Endothelial cell of umbilical vein (primary cell): ENCODE measurements at regions not wholly inside any gene's neighbourhood (a gene's known extent, or its start where the extent isn't known, plus 50 kb on each side); places are given as distances from the start of the nearest gene placed in this dataset.

ENCODE experiments used
- EZH2 ChIP-seq: IDR thresholded peaks from 2 replicates; pipeline ENCODE4 v1.6.1; 2012; ENCODE audit warnings: borderline replicate concordance, low read depth, mild to moderate bottlenecking, moderate library complexity, low read length, inconsistent platforms; ENCODE audit not compliant: severe bottlenecking
- GATA2 ChIP-seq: IDR thresholded peaks from 2 replicates; pipeline ENCODE4 v1.7.0; 2011; ENCODE audit warnings: low read depth, mild to moderate bottlenecking, moderate library complexity, mixed read lengths, low read length; ENCODE audit not compliant: insufficient read length, insufficient read depth
- MYC ChIP-seq: IDR thresholded peaks from one replicate; pipeline ENCODE4 v1.6.1; 2011; ENCODE audit warnings: mild to moderate bottlenecking, low read depth, low read length
- POLR2A ChIP-seq: IDR thresholded peaks from 2 replicates; pipeline ENCODE4 v1.6.1; 2012; ENCODE audit warnings: low read depth, mild to moderate bottlenecking, control low read depth, low read length
- POLR2AphosphoS5 ChIP-seq: IDR thresholded peaks from 2 replicates; pipeline ENCODE4 v1.6.1; 2012; ENCODE audit warnings: low read depth, mild to moderate bottlenecking, control low read depth, low read length, moderate library complexity; ENCODE audit not compliant: insufficient read depth
- TF ChIP-seq, protein P1 (sequence below), 2 donors: IDR thresholded peaks; 1 replicate in 1 of 2; 2 replicates in 1 of 2; pipeline ENCODE4 v1.5.1; 2011; ENCODE audit warnings: low read length in 2 of 2, mild to moderate bottlenecking in 2 of 2, moderate library complexity in 2 of 2, control low read depth in 1 of 2, inconsistent platforms in 1 of 2, low read depth in 1 of 2; ENCODE audit not compliant: insufficient read depth in 1 of 2; ENCODE audit errors: extremely low read depth in 1 of 2

DNA sequence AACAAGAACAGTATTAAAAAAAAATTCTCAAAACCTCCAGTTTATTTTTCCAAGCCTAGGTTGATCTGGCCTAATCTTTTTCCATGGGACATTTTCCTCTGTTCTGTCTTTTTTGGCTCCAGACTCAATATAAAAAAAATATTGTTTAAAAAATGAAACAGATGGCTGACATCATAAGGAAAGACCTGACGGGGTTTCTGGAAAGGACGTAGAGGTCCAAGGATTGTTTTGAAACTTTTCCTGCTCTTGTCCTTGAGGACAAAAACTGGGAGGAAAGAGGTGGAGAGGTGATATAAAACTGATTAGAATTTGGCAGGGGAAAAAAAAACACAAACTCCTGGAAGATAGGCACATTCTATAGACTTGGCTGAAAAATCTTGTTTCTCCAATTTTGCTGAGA lies 211.4 kb upstream of the CDH11 start:
- TF ChIP-seq, protein P1, sequence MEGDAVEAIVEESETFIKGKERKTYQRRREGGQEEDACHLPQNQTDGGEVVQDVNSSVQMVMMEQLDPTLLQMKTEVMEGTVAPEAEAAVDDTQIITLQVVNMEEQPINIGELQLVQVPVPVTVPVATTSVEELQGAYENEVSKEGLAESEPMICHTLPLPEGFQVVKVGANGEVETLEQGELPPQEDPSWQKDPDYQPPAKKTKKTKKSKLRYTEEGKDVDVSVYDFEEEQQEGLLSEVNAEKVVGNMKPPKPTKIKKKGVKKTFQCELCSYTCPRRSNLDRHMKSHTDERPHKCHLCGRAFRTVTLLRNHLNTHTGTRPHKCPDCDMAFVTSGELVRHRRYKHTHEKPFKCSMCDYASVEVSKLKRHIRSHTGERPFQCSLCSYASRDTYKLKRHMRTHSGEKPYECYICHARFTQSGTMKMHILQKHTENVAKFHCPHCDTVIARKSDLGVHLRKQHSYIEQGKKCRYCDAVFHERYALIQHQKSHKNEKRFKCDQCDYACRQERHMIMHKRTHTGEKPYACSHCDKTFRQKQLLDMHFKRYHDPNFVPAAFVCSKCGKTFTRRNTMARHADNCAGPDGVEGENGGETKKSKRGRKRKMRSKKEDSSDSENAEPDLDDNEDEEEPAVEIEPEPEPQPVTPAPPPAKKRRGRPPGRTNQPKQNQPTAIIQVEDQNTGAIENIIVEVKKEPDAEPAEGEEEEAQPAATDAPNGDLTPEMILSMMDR (IDR thresholded peaks at IDR 0.05; ENCODE audit: extremely low read depth in 1 of 2, insufficient read depth in 1 of 2, low read depth in 1 of 2, low read length in 2 of 2) = no peak
- TF ChIP-seq POLR2AphosphoS5 (no peak), EZH2 (no peak), POLR2A (no peak), MYC (no peak), GATA2 (no peak)
